HUDEP-2 (cell line): ENCODE measurements at regions not wholly inside any gene's neighbourhood (a gene's known extent, or its start where the extent isn't known, plus 50 kb on each side); places are given as distances from the start of the nearest gene placed in this dataset.

ENCODE experiments used
- DNase-seq, 76 experiments: peaks; one replicate each; lab custom pipeline; 2025; ENCODE audit not compliant: unreplicated experiment in 76 of 76; lab: John Stamatoyannopoulos, UW

- no peak for DNase-seq
Observed at GRCh38 chr5:118692811-118693342, 295.5 kb downstream of the DTWD2 start.

- no peak for DNase-seq
Observed at GRCh38 chr5:118687661-118688621, 300.4 kb downstream of the DTWD2 start.

GRCh38 chr5:118687100-118687499, 301.2 kb downstream of the DTWD2 start:
- DNase-seq: no peak

- no peak for DNase-seq
Observed at GRCh38 chr5:118681655-118682054, 306.7 kb downstream of the DTWD2 start.

- DNase-seq: no peak
Observed at GRCh38 chr5:118679264-118679940, 308.9 kb downstream of the DTWD2 start.

GRCh38 chr5:118678746-118679145, 309.6 kb downstream of the DTWD2 start:
- no peak for DNase-seq

GRCh38 chr5:118675247-118675646, 313.1 kb downstream of the DTWD2 start:
- no peak for DNase-seq

GRCh38 chr5:118657576-118657975, 330.8 kb downstream of the DTWD2 start:
- no peak for DNase-seq

- no peak for DNase-seq
Observed at GRCh38 chr5:118653872-118654271, 334.5 kb downstream of the DTWD2 start.

GRCh38 chr5:118653183-118653582, 335.2 kb downstream of the DTWD2 start:
- no peak for DNase-seq

- no peak for DNase-seq
Observed at GRCh38 chr5:118651002-118651401, 337.3 kb downstream of the DTWD2 start.

- DNase-seq: no peak
Observed at GRCh38 chr5:118647587-118647986, 340.8 kb downstream of the DTWD2 start.

GRCh38 chr5:118646917-118647316, 341.4 kb downstream of the DTWD2 start:
- no peak for DNase-seq

- DNase-seq: no peak
Observed at GRCh38 chr5:118637947-118638670, 350.2 kb downstream of the DTWD2 start.

- DNase-seq: no peak
Observed at GRCh38 chr5:118628660-118629354, 359.5 kb downstream of the DTWD2 start.

GRCh38 chr5:118620233-118620632, 368.1 kb downstream of the DTWD2 start:
- DNase-seq: no peak

GRCh38 chr5:118619823-118620222, 368.5 kb downstream of the DTWD2 start:
- DNase-seq: no peak

GRCh38 chr5:118616281-118616680, 372.1 kb downstream of the DTWD2 start:
- no peak for DNase-seq

GRCh38 chr5:118614731-118615456, 373.5 kb downstream of the DTWD2 start:
- no peak for DNase-seq
